ENCODE measurements at regions not wholly inside any gene's neighbourhood (a gene's known extent, or its start where the extent isn't known, plus 50 kb on each side); places are given as distances from the start of the nearest gene placed in this dataset.

GRCh38 chr2:124999906-125000305 is 974.8 kb downstream of the CNTNAP5 start:
- TF ChIP-seq CTCF (IDR thresholded peaks at IDR 0.05) (no peak), POLR2A (IDR thresholded peaks at IDR 0.05) (no peak), EP300 (IDR thresholded peaks at IDR 0.05) (no peak)
